K562 (cell line): ENCODE measurements at regions not wholly inside any gene's neighbourhood (a gene's known extent, or its start where the extent isn't known, plus 50 kb on each side); places are given as distances from the start of the nearest gene placed in this dataset.

Experiments
- BRCA1 ChIP-seq, 2 experiments: fragments of 450-650 bp in 1 of 2; sonication (generic) in 1 of 2; formaldehyde crosslinking in 1 of 2; IDR thresholded peaks; 2 replicates each; pipeline versions ENCODE4 v1.5.0 to v1.6.1; 2017 to 2020; ENCODE audit warnings: mild to moderate bottlenecking in 1 of 2, missing genetic modification reagents in 1 of 2
- NBN ChIP-seq: fragments of 450-650 bp; IDR thresholded peaks from 2 replicates; pipeline ENCODE4 v1.6.1; 2016; ENCODE audit warnings: low read depth, mild to moderate bottlenecking
- SAFB ChIP-seq: fragments of 200-400 bp; formaldehyde crosslinking; IDR thresholded peaks from 2 replicates; pipeline ENCODE4 v1.6.1; 2017; ENCODE audit warnings: low read depth, low read length, borderline replicate concordance
- YY1 ChIP-seq, 3 experiments: IDR thresholded peaks; 2 replicates each; pipeline ENCODE4 v1.6.1; 2011; ENCODE audit warnings: low read length in 2 of 3, mild to moderate bottlenecking in 2 of 3, moderate library complexity in 2 of 3, borderline replicate concordance in 1 of 3, control low read depth in 1 of 3, low read depth in 1 of 3; ENCODE audit not compliant: insufficient read depth in 3 of 3, insufficient replicate concordance in 2 of 3, control insufficient read depth in 1 of 3, insufficient read length in 1 of 3; ENCODE audit errors: extremely low read depth in 1 of 3
- ZBTB40 ChIP-seq, 2 experiments: fragments of 450-650 bp in 1 of 2; sonication (generic) in 1 of 2; formaldehyde crosslinking in 1 of 2; IDR thresholded peaks; 2 replicates each; pipeline versions ENCODE4 v1.7.1 to v1.9.0; 2016 to 2022; ENCODE audit warnings: inconsistent platforms in 1 of 2, mild to moderate bottlenecking in 1 of 2, missing genetic modification reagents in 1 of 2
- ZSCAN29 ChIP-seq: fragments of 450-650 bp; IDR thresholded peaks from 2 replicates; pipeline ENCODE4 v1.6.1; 2017

GRCh38 chr4:22625311-22625710, 67.4 kb upstream of the GBA3 start (continued):
- no peak for TF ChIP-seq ZBTB40 (IDR thresholded peaks at IDR 0.05)
- no peak for TF ChIP-seq ZBTB40 (CRISPR knock-in tag; IDR thresholded peaks at IDR 0.05)
- no peak for TF ChIP-seq SAFB
- TF ChIP-seq NBN = no peak
- no peak for TF ChIP-seq YY1 (IDR thresholded peaks at IDR 0.05; ENCODE audit: borderline replicate concordance in 1 of 3, control insufficient read depth in 1 of 3, extremely low read depth in 1 of 3, insufficient read depth in 3 of 3, insufficient read length in 1 of 3, insufficient replicate concordance in 2 of 3, low read depth in 1 of 3, low read length in 2 of 3)
- TF ChIP-seq BRCA1 (IDR thresholded peaks at IDR 0.05) = no peak
- no peak for TF ChIP-seq BRCA1 (CRISPR knock-in tag; IDR thresholded peaks at IDR 0.05)
- TF ChIP-seq ZSCAN29 = no peak
